Adrenal gland (tissue), 9 donors: ENCODE measurements at regions not wholly inside any gene's neighbourhood (a gene's known extent, or its start where the extent isn't known, plus 50 kb on each side); places are given as distances from the start of the nearest gene placed in this dataset.

Experiments used
- DNase-seq, 7 donors: peaks; one replicate each; pipeline ENCODE4 v3.0.0-alpha.2; 2019 to 2020
- H3K27ac ChIP-seq, 5 donors: fragments of 200-600 bp; sonication (generic) in 4 of 5; 1 replicate in 3 of 5; 2 replicates in 2 of 5; pipeline versions ENCODE4 v1.5.1 to v1.8.0; 2016 to 2020; ENCODE audit warnings: mild to moderate bottlenecking in 1 of 5
- H3K27me3 ChIP-seq: fragments of 200-600 bp; 2 replicates; pipeline ENCODE4 v1.8.0; 2021
- H3K36me3 ChIP-seq, 2 donors: fragments of 200-600 bp; replicated peaks in 1 of 2; 1 replicate in 1 of 2; 2 replicates in 1 of 2; pipeline versions ENCODE4 v1.5.1 to v1.8.0; 2018 to 2022
- H3K4me1 ChIP-seq, 2 donors: fragments of 200-600 bp; replicated peaks in 1 of 2; 1 replicate in 1 of 2; 2 replicates in 1 of 2; pipeline versions ENCODE4 v1.5.1 to v1.8.0; 2018 to 2021
- H3K4me3 ChIP-seq, 4 donors: fragments of 200-600 bp; sonication (generic) in 3 of 4; one replicate each; pipeline ENCODE4 v1.5.1; 2016 to 2018
- H3K9me3 ChIP-seq, 3 donors: fragments of 200-600 bp; sonication (generic) in 1 of 3; replicated peaks in 1 of 3; 1 replicate in 2 of 3; 2 replicates in 1 of 3; pipeline versions ENCODE4 v1.5.1 to v1.8.0; 2016 to 2021
- POLR2A ChIP-seq, 2 donors: fragments of 450-650 bp; IDR thresholded peaks; one replicate each; pipeline ENCODE4 v1.6.1; 2017; ENCODE audit warnings: antibody characterized with exemption in 2 of 2, mild to moderate bottlenecking in 2 of 2, moderate library complexity in 1 of 2
- WGBS, 4 donors: extraction: QIAGEN DNeasy Blood & Tissue Kit in 2 of 4; methylation state at CpG; one replicate each; pipeline versions ENCODE4 v1.1.5 to v1.1.7; 2013 to 2017; 5-methylcytosine and 5-hydroxymethylcytosine counted together
- intact Hi-C, 2 donors: fragments of 100-400 bp; cut with DNase I; formaldehyde crosslinking; loops; one replicate each; pipeline versions ENCODE4 v1.14.1 to v1.15.0; 2022 to 2023
- TF ChIP-seq, protein P1 (sequence below), 6 experiments: fragments of 450-650 bp in 4 of 6; fragments of 200-600 bp in 2 of 6; sonication (generic) in 1 of 6; IDR thresholded peaks; 1 replicate in 5 of 6; 2 replicates in 1 of 6; pipeline versions ENCODE4 v1.5.1 to v1.8.0; 2016 to 2021; ENCODE audit warnings: antibody characterized with exemption in 6 of 6, mild to moderate bottlenecking in 2 of 6, moderate library complexity in 1 of 6
- donor health status: healthy with polysubstance abuse.
- donor health status: Bipolar disorder and iron deficiency.
- donor health status: DM: yes; HTN: yes; CAD: no.
- donor health status: DM: no; HTN: no; CAD: no.
- donor health status: DM: no; HTN: no; CAD: no.

DNA sequence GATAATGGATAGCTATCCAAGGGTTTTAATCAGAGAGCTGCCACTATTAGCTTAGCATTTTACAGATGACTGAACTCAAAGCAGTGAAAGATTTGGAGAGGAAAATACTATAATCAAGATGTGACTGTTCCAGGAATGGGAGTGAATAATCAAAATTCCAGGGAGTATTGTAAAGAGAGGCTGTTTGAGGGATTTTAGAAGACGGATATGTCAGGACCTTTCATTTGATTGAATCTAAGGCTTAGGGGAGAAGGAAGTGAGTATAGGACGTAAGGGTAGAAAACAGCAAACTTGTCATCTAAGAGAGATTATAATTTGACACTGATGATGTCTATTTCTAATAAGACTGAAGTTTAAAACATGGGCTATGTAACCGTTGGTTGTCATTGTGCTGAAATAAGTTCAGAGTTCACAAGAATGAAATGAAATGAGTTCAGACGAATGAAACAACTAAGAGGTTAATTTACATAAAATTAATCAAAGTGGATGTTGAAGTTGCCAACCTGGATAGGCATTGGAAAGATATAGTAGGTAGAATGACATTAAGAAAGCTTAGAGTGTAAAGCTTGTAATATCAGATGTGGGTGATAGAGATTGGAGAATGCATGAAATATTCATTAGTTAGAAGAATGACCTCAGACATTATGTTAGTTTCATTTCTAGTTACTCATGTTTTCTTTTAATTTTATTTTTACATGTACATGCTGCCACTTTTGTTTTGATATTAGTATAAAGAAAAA, 842.8 kb downstream of the SI start:
- no peak for DNase-seq
- Histone ChIP-seq H3K4me1 (no peaks in the 10 kb centered on the region), H3K27me3 (no peaks in the 10 kb centered on the region), H3K27ac (no peak overlapping the region), H3K36me3 (no peaks in the 10 kb centered on the region), H3K4me3 (no peak overlapping the region), H3K9me3 (no peaks in the 10 kb centered on the region)
- intact Hi-C loops, result no loop called here
- TF ChIP-seq POLR2A (IDR thresholded peaks at IDR 0.05), result no peak
- TF ChIP-seq, protein P1, sequence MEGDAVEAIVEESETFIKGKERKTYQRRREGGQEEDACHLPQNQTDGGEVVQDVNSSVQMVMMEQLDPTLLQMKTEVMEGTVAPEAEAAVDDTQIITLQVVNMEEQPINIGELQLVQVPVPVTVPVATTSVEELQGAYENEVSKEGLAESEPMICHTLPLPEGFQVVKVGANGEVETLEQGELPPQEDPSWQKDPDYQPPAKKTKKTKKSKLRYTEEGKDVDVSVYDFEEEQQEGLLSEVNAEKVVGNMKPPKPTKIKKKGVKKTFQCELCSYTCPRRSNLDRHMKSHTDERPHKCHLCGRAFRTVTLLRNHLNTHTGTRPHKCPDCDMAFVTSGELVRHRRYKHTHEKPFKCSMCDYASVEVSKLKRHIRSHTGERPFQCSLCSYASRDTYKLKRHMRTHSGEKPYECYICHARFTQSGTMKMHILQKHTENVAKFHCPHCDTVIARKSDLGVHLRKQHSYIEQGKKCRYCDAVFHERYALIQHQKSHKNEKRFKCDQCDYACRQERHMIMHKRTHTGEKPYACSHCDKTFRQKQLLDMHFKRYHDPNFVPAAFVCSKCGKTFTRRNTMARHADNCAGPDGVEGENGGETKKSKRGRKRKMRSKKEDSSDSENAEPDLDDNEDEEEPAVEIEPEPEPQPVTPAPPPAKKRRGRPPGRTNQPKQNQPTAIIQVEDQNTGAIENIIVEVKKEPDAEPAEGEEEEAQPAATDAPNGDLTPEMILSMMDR (IDR thresholded peaks at IDR 0.05), result no peak
- WGBS, 4 donors, result 55 to 66% (median 63%) methylated on average over 4 of the region's 4 CpGs

DNA sequence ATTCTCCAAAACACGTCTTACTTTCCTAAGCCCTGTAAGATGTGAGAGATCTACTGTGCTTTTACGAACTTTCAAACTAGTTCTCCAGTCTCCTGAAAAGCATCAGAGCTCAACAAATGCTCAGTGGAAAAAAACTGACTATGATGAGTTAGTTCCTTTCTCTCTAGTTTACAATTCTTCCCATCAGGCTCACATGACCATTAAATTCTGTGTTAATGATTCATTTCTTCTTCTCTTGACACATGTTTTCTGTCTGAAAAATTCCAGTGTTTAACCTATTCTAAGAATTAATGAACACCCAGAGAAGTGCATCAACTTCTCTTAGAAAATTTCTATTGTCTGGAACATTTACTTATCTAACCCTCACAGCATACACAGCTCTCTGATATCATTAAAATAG, 844.3 kb downstream of the SI start:
- 62 to 79% (median 66%) methylated on average over 2 of the region's 2 CpGs for WGBS, 4 donors
- TF ChIP-seq, protein P1 (IDR thresholded peaks at IDR 0.05), result no peak
- no peak for TF ChIP-seq POLR2A (IDR thresholded peaks at IDR 0.05)
- intact Hi-C loops, result no loop called here
- DNase-seq, result no peak
- Histone ChIP-seq H3K27ac (no peak overlapping the region), H3K4me3 (no peak overlapping the region), H3K4me1 (no peaks in the 10 kb centered on the region), H3K36me3 (no peaks in the 10 kb centered on the region), H3K9me3 (no peaks in the 10 kb centered on the region), H3K27me3 (no peaks in the 10 kb centered on the region)

DNA sequence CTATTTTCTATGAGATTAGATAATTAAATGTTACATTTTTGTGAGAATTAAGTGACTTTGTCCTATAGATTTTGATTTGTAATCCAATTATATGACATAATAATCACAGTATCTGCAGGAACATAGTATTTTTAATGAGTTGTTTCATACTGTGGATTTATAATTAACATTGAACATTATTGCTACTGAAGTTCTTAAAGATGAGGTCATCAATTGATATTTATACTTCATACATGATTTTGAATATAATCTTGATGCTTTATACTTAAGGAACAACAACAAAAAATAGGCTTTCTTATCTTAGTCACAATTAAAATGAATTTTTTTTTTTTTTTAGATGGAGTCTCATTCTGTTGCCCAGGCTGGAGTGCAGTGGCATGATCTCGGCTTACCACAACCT, 846.6 kb downstream of the SI start:
- WGBS, 4 donors, result 83 to 96% (median 90%) methylated on average over 1 of the region's 1 CpG
- H3K27ac ChIP-seq, result no peak overlapping the region
- H3K9me3 ChIP-seq, result no peaks in the 10 kb centered on the region
- H3K36me3 ChIP-seq, result no peaks in the 10 kb centered on the region
- intact Hi-C loops, result no loop called here
- H3K4me3 ChIP-seq, result no peak overlapping the region
- no peaks in the 10 kb centered on the region for H3K4me1 ChIP-seq
- H3K27me3 ChIP-seq, result no peaks in the 10 kb centered on the region
- DNase-seq, result no peak
- TF ChIP-seq, protein P1 (IDR thresholded peaks at IDR 0.05), result no peak
- no peak for TF ChIP-seq POLR2A (IDR thresholded peaks at IDR 0.05)

DNA sequence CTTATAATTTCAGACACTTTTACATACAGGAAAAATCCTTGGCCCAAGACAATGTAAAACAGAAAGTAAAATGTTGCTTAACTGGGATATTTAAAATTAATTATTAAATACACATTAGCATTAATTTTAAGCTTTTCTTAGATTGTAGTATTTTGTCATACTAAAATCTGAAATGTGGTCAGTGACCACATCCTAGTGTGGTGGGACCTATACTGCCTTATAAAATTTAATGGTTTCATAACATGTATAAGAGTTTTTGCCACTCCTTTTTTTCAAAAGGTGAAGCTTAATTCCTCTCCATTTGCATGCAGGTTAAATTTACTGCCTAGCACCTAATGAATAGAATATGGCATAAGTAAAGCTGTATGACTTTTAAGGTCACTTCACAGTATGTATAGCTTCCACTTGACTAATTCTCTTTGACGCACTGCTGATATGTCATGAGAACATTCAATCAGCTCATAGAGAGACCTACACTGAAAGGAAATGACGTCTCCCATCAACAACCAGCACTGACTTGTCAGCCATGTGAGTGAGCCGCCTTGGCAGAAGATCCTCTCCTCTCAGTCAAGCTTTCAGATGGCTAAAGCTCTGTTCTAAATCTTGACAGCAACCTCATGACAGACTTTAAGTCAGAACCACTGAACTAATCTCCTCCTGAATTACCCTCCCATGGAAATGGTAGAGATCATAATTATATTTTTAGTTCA, 847.8 kb downstream of the SI start:
- no peak overlapping the region for H3K27ac ChIP-seq
- no peak for TF ChIP-seq POLR2A (IDR thresholded peaks at IDR 0.05)
- TF ChIP-seq, protein P1 (IDR thresholded peaks at IDR 0.05), result no peak
- 73 to 89% (median 78%) methylated on average over 3 of the region's 3 CpGs for WGBS, 4 donors
- H3K9me3 ChIP-seq, result no peaks in the 10 kb centered on the region
- H3K36me3 ChIP-seq, result no peaks in the 10 kb centered on the region
- no peaks in the 10 kb centered on the region for H3K27me3 ChIP-seq
- H3K4me3 ChIP-seq, result no peak overlapping the region
- DNase-seq, result no peak
- H3K4me1 ChIP-seq, result no peaks in the 10 kb centered on the region
- intact Hi-C loops, result no loop called here
